K562 (cell line): ENCODE measurements at regions not wholly inside any gene's neighbourhood (a gene's known extent, or its start where the extent isn't known, plus 50 kb on each side); places are given as distances from the start of the nearest gene placed in this dataset.

Experiments
- ATAC-seq: fragments of 200-7000 bp; cut with Tn5 transposase; 3 replicates; pipeline ENCODE4 v1.9.1; 2020; ENCODE audit warnings: moderate library complexity
- BruUV-seq: library from RNA; stranded (reverse); fragments of 400-500 nt; replicated peaks from 2 replicates; lab custom pipeline; 2021; lab: Mats Ljungman, UMichigan
- CTCF ChIA-PET: fragments of 300-600 bp; formaldehyde crosslinking; extraction: SDS; loops from one replicate; lab custom pipeline; 2021; ENCODE audit warnings: low intra/inter-chr PET ratio; lab: Yijun Ruan, JAX
- POLR2A ChIA-PET: fragments of 300-600, 350-650 bp; sonication (Branson Sonifier 250); formaldehyde crosslinking; extraction: SDS; loops from one replicate; lab custom pipeline; 2021; ENCODE audit warnings: antibody characterized with exemption, inconsistent platforms; lab: Yijun Ruan, JAX
- DNase-seq, 4 experiments: peaks; one replicate each; pipeline versions ENCODE4 v3.0.0 to v3.0.0-alpha.2; 2011 to 2018; ENCODE audit warnings: low spot score in 3 of 4, mixed read lengths in 3 of 4; ENCODE audit errors: extremely low read depth in 1 of 4
- FAIRE-seq: peaks from 2 replicates; lab custom pipeline; 2011; peaks lifted over from hg19 to GRCh38; lab: Jason Lieb, UNC
- H2AFZ ChIP-seq: 2 replicates; pipeline ENCODE4 v1.6.0; 2011; ENCODE audit warnings: low read depth, low read length, control low read depth, inconsistent platforms
- H3K27ac ChIP-seq: fragments of 200-600 bp; 3 replicates; pipeline ENCODE4 v1.8.0; 2011; ENCODE audit warnings: low read depth, mild to moderate bottlenecking, control low read depth, inconsistent platforms, low read length, moderate library complexity, mixed read lengths; ENCODE audit errors: extremely low read depth
- H3K27me3 ChIP-seq, 2 experiments: fragments of 300-600 bp in 1 of 2; 2 replicates in 1 of 2; 3 replicates in 1 of 2; pipeline versions ENCODE4 v1.6.0 to v1.8.0; 2011; ENCODE audit warnings: inconsistent platforms in 2 of 2, low read length in 2 of 2, mild to moderate bottlenecking in 1 of 2, mixed read lengths in 1 of 2, moderate library complexity in 1 of 2; ENCODE audit not compliant: control insufficient read depth in 2 of 2, insufficient read depth in 2 of 2
- H3K36me3 ChIP-seq: fragments of 300-600 bp; 3 replicates; pipeline ENCODE4 v1.8.0; 2011; ENCODE audit warnings: mild to moderate bottlenecking, low read length, inconsistent platforms; ENCODE audit not compliant: control insufficient read depth, insufficient read depth
- H3K4me1 ChIP-seq, 2 experiments: fragments of 200-600 bp in 1 of 2; replicated peaks in 1 of 2; 2 replicates in 1 of 2; 3 replicates in 1 of 2; pipeline versions ENCODE4 v1.5.1 to v1.8.0; 2011; ENCODE audit warnings: inconsistent platforms in 2 of 2, low read length in 2 of 2, mild to moderate bottlenecking in 1 of 2, mixed read lengths in 1 of 2, moderate library complexity in 1 of 2; ENCODE audit not compliant: control insufficient read depth in 2 of 2, insufficient read depth in 2 of 2
- H3K4me2 ChIP-seq: 2 replicates; pipeline ENCODE4 v1.6.1; 2011; ENCODE audit warnings: low read length, control low read depth, inconsistent platforms, mixed read lengths; ENCODE audit not compliant: insufficient read depth
- H3K4me3 ChIP-seq: fragments of 200-600 bp; sonication (generic), shearing (Covaris generic); 2 replicates; pipeline ENCODE4 v1.5.1; 2016; ENCODE audit warnings: control low read depth, inconsistent platforms
- H3K79me2 ChIP-seq: fragments of 200-600 bp; 3 replicates; pipeline ENCODE4 v1.8.0; 2011; ENCODE audit warnings: low read length, inconsistent platforms; ENCODE audit not compliant: control insufficient read depth, insufficient read depth
- H3K9ac ChIP-seq, 2 experiments: 2 replicates each; pipeline versions ENCODE4 v1.6.0 to v1.6.1; 2011; ENCODE audit warnings: low read depth in 2 of 2, low read length in 2 of 2, control low read depth in 1 of 2, inconsistent platforms in 1 of 2, mild to moderate bottlenecking in 1 of 2, mixed read lengths in 1 of 2; ENCODE audit not compliant: insufficient read depth in 1 of 2
- H3K9me1 ChIP-seq: one replicate; pipeline ENCODE4 v1.6.0; 2011; ENCODE audit warnings: inconsistent platforms, mild to moderate bottlenecking, low read length, moderate library complexity; ENCODE audit not compliant: control insufficient read depth, insufficient read depth
- H3K9me3 ChIP-seq: replicated peaks from 2 replicates; pipeline ENCODE4 v1.5.1; 2011; ENCODE audit warnings: low read depth, low read length, inconsistent platforms; ENCODE audit not compliant: control insufficient read depth, insufficient read depth
- H4K20me1 ChIP-seq: replicated peaks from 2 replicates; pipeline ENCODE4 v1.6.1; 2011; ENCODE audit warnings: low read length, inconsistent platforms, mixed read lengths; ENCODE audit not compliant: control insufficient read depth, insufficient read depth
- CXXC5 ChIP-seq: fragments of 250-450 bp; sonication (Bioruptor Pico); IDR thresholded peaks from 2 replicates; pipeline ENCODE4 v1.8.0; 2022; ENCODE audit warnings: inconsistent platforms, mild to moderate bottlenecking, moderate library complexity
- HDAC3 ChIP-seq: fragments of 450-650 bp; IDR thresholded peaks from 2 replicates; pipeline ENCODE4 v1.6.1; 2018; ENCODE audit warnings: borderline replicate concordance, mild to moderate bottlenecking, moderate library complexity; ENCODE audit not compliant: partially characterized antibody
- HIVEP1 ChIP-seq: fragments of 250-450 bp; sonication (Bioruptor Pico); IDR thresholded peaks from 2 replicates; pipeline ENCODE4 v1.4.0; 2020; ENCODE audit warnings: mild to moderate bottlenecking
- ILF3 ChIP-seq: fragments of 450-650 bp; IDR thresholded peaks from 2 replicates; pipeline ENCODE4 v1.6.1; 2018; ENCODE audit warnings: antibody characterized with exemption, mild to moderate bottlenecking, moderate library complexity, borderline replicate concordance
- KLF16 ChIP-seq: IDR thresholded peaks from 2 replicates; pipeline ENCODE4 v1.6.1; 2016; ENCODE audit warnings: antibody characterized with exemption
- MTA2 ChIP-seq: fragments of 450-650 bp; IDR thresholded peaks from 2 replicates; pipeline ENCODE4 v1.6.1; 2016; ENCODE audit warnings: low read depth
- TGIF2 ChIP-seq: sonication (generic); formaldehyde crosslinking; IDR thresholded peaks from 2 replicates; pipeline ENCODE4 v1.8.1; 2022; ENCODE audit warnings: mild to moderate bottlenecking, missing genetic modification reagents, moderate library complexity
- ZNF449 ChIP-seq: fragments of 250-450 bp; sonication (Bioruptor Pico); IDR thresholded peaks from 2 replicates; pipeline ENCODE4 v1.8.0; 2022; ENCODE audit warnings: moderate library complexity, mild to moderate bottlenecking, inconsistent platforms
- ZNF75A ChIP-seq: fragments of 450-650 bp; formaldehyde crosslinking; IDR thresholded peaks from 2 replicates; pipeline ENCODE4 v1.4.0; 2020; ENCODE audit warnings: mild to moderate bottlenecking
- ZNF764 ChIP-seq: fragments of 250-450 bp; sonication (Bioruptor Pico); IDR thresholded peaks from 2 replicates; pipeline ENCODE4 v1.4.0; 2020; ENCODE audit warnings: low read depth, mild to moderate bottlenecking, moderate library complexity
- ZNF79 ChIP-seq: fragments of 250-450 bp; sonication (Bioruptor Pico); IDR thresholded peaks from 2 replicates; pipeline ENCODE4 v1.4.0; 2020; ENCODE audit warnings: low read depth, mild to moderate bottlenecking, moderate library complexity
- WGBS: fragments of 100-300 bp; shearing (Covaris generic); methylation state at CpG from one replicate; pipeline ENCODE4 v1.1.6; 2016; ENCODE audit warnings: low coverage, mixed read lengths; ENCODE audit not compliant: insufficient coverage; ENCODE audit errors: missing lambda C conversion rate; 5-methylcytosine and 5-hydroxymethylcytosine counted together
- in situ Hi-C: fragments of 300-500 bp; cut with MboI; formaldehyde crosslinking; loops from 4 replicates; pipeline ENCODE4 v1.15.0; 2018; ENCODE audit warnings: inconsistent platforms, mixed read lengths
- intact Hi-C: fragments of 100-400 bp; cut with micrococcal nuclease; formaldehyde crosslinking; loops from 2 replicates; pipeline ENCODE4 v1.14.2; 2022

- BruUV-seq, result no TSS peak
Measured at GRCh38 chr1:4269952-4270570, 370.0 kb upstream of the C1orf174 start.

More at GRCh38 chr1:4269952-4270570, 370.0 kb upstream of the C1orf174 start:
- Histone ChIP-seq H3K4me3 (no peak overlapping the region), H4K20me1 (no peaks in the 10 kb centered on the region), H3K36me3 (no peaks in the 10 kb centered on the region), H2AFZ (no peak overlapping the region), H3K9ac (no peak overlapping the region), H3K79me2 (no peaks in the 10 kb centered on the region), H3K27ac (no peak overlapping the region), H3K4me1 (no peaks in the 10 kb centered on the region), H3K4me2 (no peak overlapping the region), H3K9me1 (no peaks in the 10 kb centered on the region), H3K27me3 (peaks cover 3 to 27% of the 10 kb centered on the region in 2 experiments; a peak in 3 of 5 replicates), H3K9me3 (no peaks in the 10 kb centered on the region)
- DNase-seq (no peak), ATAC-seq (no peak), FAIRE-seq (no peak)
- ChIA-PET POLR2A (interaction anchor here (0.6 to 1.3 kb wide), 3 partner anchors 12 to 331 kb away, joined by 3 read pairs; no protein-coding TSS in a partner anchor), CTCF (no interaction called here)
- no peak for TF ChIP-seq CXXC5 (CRISPR knock-in tag)
- TF ChIP-seq MTA2, result no peak
- no peak for TF ChIP-seq HDAC3
- no peak for TF ChIP-seq ZNF79 (CRISPR knock-in tag)
- no peak for TF ChIP-seq TGIF2 (CRISPR knock-in tag)
- TF ChIP-seq KLF16, result no peak
- no peak for TF ChIP-seq ILF3
- TF ChIP-seq ZNF449 (CRISPR knock-in tag), result no peak
- no peak for TF ChIP-seq ZNF75A (CRISPR knock-in tag)
- no peak for TF ChIP-seq ZNF764
- TF ChIP-seq HIVEP1 (CRISPR knock-in tag), result no peak
- WGBS, result 1% methylated on average over 10 of the region's 10 CpGs
- in situ Hi-C loops (no loop called here), intact Hi-C loops (no loop called here)
